ENCODE measurements at regions not wholly inside any gene's neighbourhood (a gene's known extent, or its start where the extent isn't known, plus 50 kb on each side); places are given as distances from the start of the nearest gene placed in this dataset.

DNA sequence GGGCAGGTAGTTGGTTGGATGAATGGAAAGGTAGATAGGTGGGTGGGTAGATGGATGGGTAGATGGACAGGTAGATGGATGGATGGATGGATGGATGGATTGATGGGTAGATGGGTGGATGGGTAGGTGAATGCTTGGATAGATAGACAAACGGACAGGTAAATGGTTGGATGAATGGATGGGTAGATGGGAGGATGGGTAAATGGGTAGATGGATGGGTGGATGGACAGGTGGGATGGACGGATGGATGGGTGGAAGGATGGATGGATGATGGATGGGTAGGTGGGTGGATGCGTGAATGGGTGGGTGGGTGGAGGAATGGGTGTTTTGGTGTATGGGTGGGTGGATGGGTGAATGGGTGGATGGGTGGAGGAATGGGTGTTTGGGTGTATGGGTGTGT, 50.1 kb upstream of the ASAP2 start:
- no peak for DNase-seq

DNA sequence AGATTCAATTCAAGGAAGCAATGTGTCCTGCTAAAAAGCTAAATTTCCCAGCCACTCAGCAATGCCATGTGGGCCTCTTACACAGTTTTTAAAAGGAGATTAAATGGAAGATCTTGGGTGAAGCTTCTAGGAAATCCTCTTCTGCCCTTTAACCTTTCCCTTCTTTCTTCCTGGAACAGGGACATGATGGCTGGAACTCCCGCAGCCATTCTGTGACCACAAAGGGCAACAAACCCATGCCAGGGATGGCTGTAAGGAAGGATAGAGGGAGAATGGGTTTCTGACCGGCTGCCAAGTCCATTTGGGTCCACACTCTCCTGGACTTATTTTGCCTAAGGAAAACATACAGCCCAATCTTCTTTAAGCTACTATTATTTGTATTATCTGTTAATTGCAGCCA, 52.6 kb upstream of the ASAP2 start:
- no peak for DNase-seq

DNA sequence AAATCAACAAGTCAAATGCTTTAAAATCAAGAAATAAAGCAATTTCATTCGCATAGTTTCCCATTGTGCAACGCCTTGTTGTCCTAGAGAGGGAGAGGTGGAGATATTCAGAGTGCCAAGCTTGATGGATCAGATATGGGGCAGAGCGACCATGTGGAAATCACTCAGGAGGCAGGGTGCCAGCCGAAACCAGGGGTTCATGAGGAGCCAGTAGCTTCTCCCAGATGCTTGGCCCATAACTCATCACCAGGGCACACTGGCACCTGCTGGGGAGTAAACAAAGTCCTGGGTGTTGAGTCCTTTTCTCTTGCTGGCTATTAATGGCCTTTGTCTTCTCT, 53.0 kb upstream of the ASAP2 start:
- DNase-seq: no peak

- no peak for DNase-seq
Observed at GRCh38 chr2:9152975-9153642, 53.5 kb upstream of the ASAP2 start.

DNA sequence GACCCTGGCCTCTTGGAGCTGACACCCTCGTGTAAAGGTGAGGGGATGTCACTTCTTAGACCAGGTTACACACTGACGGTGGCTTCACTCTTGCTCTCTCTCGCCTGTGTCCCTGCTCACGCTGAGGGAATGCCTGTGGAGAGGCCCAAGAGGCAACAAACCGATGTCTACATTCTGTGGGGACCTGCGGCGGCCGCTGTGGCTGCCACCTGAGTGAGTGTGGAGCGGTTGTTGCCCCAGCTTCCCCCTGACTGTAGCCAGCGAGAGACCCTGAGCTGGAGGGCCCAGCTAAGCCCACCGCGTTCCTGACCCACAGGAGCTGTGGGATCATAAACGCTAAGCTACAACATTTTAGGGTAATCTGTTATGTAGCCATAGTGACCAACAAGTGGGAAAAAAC, 55.7 kb upstream of the ASAP2 start:
- no peak for DNase-seq

DNA sequence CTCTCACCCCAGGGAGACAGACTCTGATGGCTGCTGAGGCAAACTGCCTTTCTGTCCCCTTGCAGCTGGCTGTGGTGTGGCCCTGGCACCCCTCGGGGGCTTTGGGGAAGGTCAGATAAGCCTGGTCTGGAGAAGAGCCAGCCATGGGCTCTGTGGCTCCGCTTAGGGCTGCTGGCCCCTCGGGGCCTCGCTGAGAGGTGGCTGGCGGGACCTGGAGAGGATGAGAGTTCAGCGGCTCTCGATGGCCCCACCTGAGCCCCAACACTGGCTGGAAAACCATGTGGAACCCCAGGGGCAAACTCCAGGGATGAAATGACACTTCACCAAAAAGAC, 56.1 kb upstream of the ASAP2 start:
- no peak for DNase-seq

- DNase-seq: no peak
Observed at GRCh38 chr2:9149726-9150567, 56.7 kb upstream of the ASAP2 start.

GRCh38 chr2:9149388-9149660, 57.3 kb upstream of the ASAP2 start:
- DNase-seq: no peak

DNA sequence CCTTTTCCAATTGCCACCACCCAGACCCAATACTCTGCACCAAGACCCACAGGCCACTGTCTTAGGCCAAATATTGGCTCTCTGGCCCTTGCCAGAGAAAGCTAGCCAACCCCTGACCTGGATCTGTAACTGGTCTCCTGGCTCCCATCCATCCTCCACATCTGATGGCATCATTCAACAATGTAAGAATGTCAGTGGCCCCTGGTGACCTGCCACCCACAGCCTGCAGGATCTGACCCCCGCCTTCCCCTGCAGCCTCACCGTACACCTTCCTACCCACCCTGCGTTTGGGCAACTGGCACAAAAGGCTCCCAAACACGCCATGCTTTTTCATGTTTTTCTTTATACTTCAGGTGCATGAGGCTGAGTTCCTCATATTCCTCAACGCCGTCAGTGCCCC, 60.0 kb upstream of the ASAP2 start:
- no peak for DNase-seq

GRCh38 chr2:9145752-9146430, 60.7 kb upstream of the ASAP2 start:
- DNase-seq: no peak

- no peak for DNase-seq
Observed at GRCh38 chr2:9145109-9145751, 61.4 kb upstream of the ASAP2 start.

DNA sequence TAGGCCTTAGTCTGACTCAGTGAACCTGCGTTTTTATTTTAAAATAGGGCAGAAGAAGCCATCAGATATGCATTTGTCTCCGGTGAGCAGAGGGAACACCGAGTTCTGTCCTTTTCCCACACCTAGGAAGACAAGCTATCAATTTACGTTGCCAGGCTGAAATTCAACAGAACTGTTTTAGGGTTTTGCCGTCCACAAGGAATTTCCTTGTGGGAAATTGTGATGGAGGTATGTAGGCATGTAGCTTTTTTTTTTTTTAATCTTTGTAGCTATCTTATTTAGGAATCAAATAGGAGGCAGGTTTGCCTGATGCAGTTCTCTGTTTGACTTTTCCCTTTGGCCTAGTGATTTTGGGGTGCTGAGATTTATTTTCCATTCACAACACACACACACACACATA, 62.0 kb upstream of the ASAP2 start:
- no peak for DNase-seq

- no peak for DNase-seq
Observed at GRCh38 chr2:9144046-9144445, 62.6 kb upstream of the ASAP2 start.

GRCh38 chr2:9143264-9143815, 63.3 kb upstream of the ASAP2 start:
- DNase-seq: no peak

GRCh38 chr2:9142551-9143263, 63.9 kb upstream of the ASAP2 start:
- peak; percentile 40 to 75 for DNase-seq

DNA sequence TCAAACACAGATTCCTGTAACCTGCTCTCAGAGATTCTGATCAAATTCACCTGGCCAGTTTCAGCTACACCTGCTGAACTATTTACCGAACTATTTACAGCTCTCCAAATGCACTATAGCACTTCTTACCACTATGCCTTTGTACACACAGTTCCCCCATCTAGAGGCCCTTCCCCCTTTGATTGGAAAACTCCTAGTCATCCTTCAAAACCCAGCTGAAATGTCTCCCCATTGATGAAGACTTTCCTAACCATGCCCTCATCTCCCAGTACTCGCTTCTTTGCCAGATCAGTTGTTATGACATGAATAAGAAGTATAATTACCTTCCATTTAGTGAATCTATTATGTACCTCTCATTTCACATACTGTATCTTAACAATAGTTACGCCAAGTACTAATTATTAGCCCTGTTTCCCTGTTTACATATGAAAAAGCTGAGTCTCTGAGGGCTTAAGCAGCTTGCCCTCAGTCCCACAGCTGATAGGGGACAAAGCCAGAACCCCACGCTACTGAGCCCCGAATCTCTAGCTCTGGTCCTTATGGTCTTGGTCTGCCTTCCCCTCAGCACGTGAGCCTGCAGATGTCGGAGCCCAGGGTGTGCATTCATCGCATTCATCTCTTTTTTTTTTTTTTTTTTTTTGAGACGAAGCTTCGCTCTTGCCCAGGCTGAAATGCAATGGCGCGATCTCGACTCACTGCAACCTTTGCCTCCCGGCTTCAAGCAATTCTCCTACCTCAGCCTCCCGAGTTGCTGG, 64.7 kb upstream of the ASAP2 start:
- no peak for DNase-seq

DNA sequence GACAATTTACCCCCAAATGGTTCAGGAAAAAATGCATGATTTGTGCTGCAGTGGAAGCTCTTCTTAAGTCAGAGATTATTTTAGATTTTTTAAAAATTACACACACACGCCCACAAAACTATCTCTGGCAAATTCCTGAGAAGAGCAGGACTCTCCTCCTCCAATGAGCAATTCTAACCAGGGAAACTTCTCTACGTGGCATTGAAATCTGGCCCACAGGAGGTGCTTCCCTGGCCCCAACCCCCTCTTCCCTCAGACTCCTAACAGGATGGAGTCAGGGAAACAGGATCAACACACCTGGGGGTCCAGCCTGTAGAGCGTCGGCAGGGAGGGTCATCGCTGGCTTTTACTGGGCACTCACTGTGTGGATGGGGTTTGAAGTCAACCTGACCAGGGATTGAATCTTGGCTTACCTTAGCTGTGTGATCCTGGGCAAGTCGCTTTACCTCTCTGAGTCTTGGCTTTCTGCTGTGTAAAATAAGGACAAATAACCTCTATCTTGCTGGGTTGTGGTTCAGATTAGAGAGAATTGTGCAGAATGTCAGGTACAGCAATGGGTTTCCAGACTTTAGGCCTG, 65.4 kb upstream of the ASAP2 start:
- no peak for DNase-seq

DNA sequence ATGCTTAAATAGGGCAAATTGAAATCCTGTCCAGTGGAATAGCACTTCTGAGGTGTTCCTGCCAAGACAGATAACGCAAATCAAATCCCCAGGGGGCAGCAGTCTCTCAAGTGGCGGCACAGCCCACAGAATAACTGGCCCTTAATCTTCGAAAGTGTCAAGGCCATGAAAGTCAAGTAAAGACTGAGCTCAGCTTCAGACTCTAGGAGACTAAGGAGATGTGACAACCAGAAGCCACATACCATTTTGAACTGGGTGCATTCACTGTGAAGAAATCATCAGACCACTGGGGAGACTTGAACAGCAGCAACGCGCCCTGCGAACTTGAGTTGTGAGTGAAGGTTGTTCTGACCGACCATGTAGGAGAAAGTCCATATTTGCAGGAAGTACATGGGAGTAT, 66.0 kb upstream of the ASAP2 start:
- no peak for DNase-seq

GRCh38 chr2:9139491-9140443, 66.8 kb upstream of the ASAP2 start:
- peak; percentile 46 to 51 for DNase-seq

DNA sequence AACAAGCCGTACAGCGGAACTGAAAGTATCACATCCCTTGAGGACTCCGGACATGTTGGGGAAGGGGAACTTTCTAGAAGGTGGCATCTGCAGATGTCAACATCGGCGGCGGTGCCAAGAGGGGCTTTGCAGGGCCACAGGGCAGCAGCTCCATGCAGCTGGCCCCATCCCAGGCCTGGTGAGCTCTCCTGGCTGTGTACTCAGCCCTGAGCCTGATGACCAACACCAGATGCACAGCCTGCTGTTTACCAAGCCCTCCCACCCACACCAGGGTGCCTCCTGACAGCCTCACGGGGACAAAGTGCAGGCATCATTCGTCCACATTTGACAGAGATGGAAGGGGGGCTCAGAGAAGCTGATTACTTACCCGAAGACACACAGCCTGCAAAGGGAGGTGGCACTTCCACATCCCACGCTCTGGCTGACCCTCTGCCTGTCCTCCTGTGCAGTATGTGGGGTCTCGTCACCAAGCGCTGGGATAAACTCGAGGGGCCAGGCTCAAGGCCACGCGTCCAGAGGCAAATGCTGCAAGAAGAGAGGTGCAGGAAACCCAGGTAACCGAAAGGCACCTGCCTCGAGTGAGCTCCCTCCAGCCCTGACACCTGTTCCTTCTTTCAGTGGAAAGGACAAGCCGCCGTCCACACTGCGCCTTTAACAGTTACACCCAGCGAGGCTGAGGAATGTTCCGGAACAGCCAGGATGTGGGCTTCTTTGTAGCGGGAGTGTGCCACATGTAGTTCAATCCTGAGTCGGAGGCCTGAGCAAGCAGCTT, 69.0 kb upstream of the ASAP2 start:
- no peak for DNase-seq
